ENCODE measurements at regions not wholly inside any gene's neighbourhood (a gene's known extent, or its start where the extent isn't known, plus 50 kb on each side); places are given as distances from the start of the nearest gene placed in this dataset.

DNA sequence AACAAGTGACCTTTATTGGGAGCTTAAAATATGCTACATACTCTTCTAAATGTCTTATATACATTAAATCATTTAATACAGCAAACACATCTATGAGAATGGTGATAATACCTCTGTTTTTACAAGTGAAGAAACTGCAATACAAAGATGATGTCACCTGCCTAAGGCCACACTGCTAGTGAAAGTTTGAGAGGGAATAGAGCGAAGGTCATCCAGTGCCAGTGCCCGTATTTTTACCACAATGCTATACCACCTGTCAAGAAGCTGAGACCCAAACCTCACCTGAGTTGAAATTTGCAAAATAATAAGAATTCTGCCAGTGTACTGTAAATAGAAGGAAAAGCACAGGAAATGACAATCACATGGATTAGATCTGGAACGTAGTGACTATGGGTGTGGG is 200.4 kb upstream of the TMPRSS15 start:
- TF ChIP-seq GATA1 (IDR thresholded peaks at IDR 0.05; ENCODE audit: low read depth, low read length) = no peak
- TF ChIP-seq POLR2A (IDR thresholded peaks at IDR 0.05; ENCODE audit: low read length) = no peak
- no peak for DNase-seq

DNA sequence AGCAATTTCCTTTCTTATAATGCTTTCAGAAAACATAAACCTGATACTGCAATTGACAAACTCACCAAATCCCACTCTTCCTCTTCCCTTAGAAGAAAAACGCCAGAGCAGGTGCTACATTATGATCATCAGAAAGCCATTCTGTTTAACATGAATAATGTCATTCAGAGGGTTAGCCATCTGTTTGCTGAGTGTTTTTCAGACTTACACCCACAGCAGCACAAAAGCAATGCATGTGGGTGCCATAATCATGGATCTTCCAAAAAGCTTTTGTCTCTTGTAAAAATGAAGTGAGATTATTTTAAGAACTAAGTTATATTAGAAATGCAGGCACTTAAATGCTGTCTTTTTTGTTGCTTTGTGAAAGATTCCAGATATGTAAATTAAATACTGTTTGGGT is 204.6 kb upstream of the TMPRSS15 start:
- no peak for DNase-seq
- TF ChIP-seq GATA1 (IDR thresholded peaks at IDR 0.05; ENCODE audit: low read depth, low read length) = no peak
- no peak for TF ChIP-seq POLR2A (IDR thresholded peaks at IDR 0.05; ENCODE audit: low read length)

DNA sequence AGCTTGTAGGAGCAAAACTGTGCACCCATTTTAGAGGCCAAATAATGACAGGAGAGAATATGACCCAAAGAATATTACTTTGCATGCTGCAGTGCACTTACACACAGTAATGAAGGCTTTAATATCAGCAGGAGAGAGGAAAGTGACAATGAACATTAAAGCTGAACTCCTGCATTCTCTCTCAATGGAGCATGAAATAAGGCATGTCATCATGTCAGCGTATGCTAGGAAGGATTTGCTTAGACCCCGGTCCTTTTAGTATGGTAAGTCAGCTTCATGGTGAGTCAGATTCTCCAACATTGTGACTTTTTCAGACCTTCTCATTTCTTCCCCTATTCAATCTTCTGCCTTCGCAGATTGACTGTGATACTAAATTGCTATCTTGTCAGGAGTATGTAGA is 210.7 kb upstream of the TMPRSS15 start:
- no peak for TF ChIP-seq GATA1 (IDR thresholded peaks at IDR 0.05; ENCODE audit: low read depth, low read length)
- TF ChIP-seq POLR2A (IDR thresholded peaks at IDR 0.05; ENCODE audit: low read length) = no peak
- DNase-seq = no peak

DNA sequence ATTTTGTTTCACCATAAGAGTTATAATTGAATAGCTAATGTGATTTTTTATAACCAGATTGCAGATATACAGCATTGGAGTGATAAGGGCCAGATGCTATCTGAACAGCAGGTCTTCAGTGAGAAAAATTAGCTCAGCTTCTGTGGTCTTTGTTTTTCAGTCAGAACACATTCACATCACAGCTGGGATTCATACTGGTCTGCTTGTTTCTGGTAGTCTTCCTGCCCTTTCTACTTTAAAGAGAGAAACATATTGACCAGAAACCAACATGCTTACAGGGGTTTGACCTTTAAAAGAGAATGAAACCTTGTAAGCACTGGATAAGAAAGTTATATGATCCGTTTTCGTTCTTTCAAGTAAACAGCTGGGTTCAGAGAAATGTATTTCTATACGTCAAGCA is 213.7 kb upstream of the TMPRSS15 start:
- DNase-seq = no peak
- no peak for TF ChIP-seq GATA1 (IDR thresholded peaks at IDR 0.05; ENCODE audit: low read depth, low read length)
- TF ChIP-seq POLR2A (IDR thresholded peaks at IDR 0.05; ENCODE audit: low read length) = no peak

DNA sequence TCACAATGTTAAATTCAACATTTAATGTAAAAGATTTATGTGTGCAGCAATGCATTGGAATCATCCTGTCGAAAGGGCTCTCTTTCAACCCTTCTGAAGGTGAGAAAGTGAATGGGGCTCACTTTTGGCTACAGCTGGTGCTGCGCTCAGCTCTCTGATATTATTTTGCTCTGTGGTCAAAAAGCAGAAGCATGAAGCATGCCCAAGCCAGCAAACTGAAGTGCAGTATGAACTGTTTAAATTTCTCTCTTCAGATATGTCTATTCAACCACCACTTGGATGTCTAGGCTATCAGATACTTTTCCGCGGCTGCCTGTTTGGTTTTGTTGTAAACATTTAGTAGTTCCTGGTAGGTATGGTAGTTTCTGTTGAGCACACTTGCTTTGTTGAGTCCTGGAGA is 216.9 kb upstream of the TMPRSS15 start:
- TF ChIP-seq POLR2A (IDR thresholded peaks at IDR 0.05; ENCODE audit: low read length) = no peak
- no peak for TF ChIP-seq GATA1 (IDR thresholded peaks at IDR 0.05; ENCODE audit: low read depth, low read length)
- DNase-seq = no peak

DNA sequence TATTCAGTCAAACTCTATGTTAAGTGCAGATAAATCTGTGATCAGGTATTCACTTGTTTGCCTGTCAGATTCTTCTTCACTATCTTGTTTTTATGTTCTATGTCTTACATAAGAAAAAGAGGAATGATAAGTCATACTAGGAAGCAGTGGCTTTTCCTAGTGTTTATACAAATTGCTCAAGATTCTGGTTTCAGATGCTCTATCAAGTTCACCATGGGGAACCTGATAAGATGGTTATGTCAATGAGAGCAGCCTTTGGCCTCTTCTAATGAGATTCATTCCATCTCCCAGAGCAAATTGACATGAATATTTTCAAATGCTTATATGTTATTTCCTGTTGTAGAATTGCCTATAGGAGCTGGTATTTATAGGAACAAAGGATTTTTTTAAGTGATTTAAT is 218.8 kb upstream of the TMPRSS15 start:
- no peak for TF ChIP-seq POLR2A (IDR thresholded peaks at IDR 0.05; ENCODE audit: low read length)
- no peak for TF ChIP-seq GATA1 (IDR thresholded peaks at IDR 0.05; ENCODE audit: low read depth, low read length)
- no peak for DNase-seq

DNA sequence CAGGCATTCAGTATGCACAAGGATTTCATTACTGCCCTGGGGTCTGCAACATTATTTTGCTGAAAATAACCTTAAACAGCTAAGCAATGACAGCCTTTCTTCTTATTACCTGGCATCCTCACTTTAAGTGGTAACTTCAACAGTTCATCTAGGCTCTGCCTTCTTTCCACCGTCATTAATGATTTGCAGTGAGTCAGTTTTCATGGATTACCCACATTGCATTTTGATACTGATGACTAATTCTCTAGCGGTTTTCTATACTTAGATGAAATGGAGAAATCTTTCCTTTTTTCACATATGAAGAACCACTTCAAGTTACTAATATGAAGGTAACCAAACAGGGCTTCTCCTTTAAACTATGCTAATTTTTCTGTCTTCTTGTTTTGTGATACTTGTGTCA is 226.9 kb upstream of the TMPRSS15 start:
- TF ChIP-seq POLR2A (IDR thresholded peaks at IDR 0.05; ENCODE audit: low read length) = no peak
- TF ChIP-seq GATA1 (IDR thresholded peaks at IDR 0.05; ENCODE audit: low read depth, low read length) = no peak
- no peak for DNase-seq

DNA sequence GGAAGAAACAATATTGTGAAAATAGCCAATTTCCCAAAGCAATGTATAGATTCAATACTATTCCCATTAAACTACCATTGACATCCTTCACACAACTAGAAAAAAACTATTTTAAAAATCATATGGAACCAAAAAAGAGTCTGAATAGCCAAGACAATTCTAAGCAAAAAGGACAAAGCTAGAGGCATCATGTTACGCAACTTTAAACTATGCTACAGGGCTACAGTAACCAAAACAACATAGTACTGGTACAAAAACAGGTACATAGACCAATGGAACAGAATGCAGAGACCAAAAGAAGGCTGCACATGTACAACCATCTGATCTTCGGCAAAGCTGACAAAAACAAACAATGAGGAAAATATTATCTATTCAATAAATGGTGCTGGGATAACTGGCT is 233.3 kb upstream of the TMPRSS15 start:
- DNase-seq = no peak
- TF ChIP-seq POLR2A (IDR thresholded peaks at IDR 0.05; ENCODE audit: low read length) (no peak), GATA1 (IDR thresholded peaks at IDR 0.05; ENCODE audit: low read depth, low read length) (no peak)

DNA sequence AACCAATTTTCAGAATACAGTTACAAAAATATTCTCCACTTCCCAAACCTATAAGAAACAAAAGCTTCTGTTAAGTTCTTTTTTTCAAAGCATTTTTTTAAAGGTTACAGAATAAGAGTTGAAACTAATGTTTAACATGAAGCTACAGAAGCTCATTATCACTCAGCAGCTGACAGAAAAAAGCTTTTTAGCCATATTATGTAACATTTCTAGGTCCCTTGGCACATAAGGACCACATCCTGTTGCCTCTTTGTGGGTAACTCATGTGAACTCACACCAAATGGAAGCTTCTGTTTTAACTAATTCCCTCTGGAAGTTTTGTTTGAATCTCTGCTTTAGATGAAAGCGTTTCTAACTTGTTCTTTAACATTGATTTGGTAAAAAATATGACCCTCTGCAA is 242.5 kb upstream of the TMPRSS15 start:
- no peak for DNase-seq
- no peak for TF ChIP-seq GATA1 (IDR thresholded peaks at IDR 0.05; ENCODE audit: low read depth, low read length)
- TF ChIP-seq POLR2A (IDR thresholded peaks at IDR 0.05; ENCODE audit: low read length) = no peak

DNA sequence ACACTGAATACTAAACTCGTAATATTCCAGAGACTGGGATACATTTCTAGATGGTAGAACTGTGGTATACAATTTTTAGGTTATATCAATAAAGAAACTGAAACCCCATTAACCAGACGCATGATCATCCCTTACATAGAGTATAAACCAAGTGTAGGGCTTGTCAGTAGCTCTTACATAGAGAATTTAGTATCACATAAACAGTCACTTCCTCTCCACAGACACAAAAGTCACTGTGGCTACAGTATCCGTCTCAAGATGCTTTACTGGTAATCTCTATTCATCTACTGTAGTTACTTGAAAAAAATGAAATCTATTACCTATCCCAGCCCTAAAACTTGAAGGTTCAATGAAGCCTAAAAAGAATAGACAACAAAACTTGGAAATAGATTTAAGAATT is 252.3 kb upstream of the TMPRSS15 start:
- DNase-seq = no peak
- TF ChIP-seq GATA1 (IDR thresholded peaks at IDR 0.05; ENCODE audit: low read depth, low read length) (no peak), POLR2A (IDR thresholded peaks at IDR 0.05; ENCODE audit: low read length) (no peak)

DNA sequence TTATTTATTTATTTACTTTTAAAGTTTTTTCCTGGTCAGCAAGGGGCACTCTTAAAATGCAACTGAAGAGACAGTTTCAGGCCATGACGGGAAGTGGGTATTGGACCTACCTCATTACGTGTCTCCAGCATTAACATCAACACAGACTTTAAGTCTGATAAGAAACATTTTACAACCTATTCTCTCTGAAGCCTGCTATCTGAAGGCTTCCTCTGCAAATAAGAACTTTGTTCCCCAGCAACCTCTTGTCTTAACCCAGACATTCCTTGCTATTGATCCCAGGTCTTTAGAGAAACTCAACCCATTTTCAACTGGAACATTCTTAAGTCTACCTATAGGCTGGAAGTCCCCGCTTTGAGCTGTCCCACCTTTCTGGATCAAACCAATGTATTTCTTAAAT is 258.3 kb upstream of the TMPRSS15 start:
- TF ChIP-seq POLR2A (IDR thresholded peaks at IDR 0.05; ENCODE audit: low read length) (no peak), GATA1 (IDR thresholded peaks at IDR 0.05; ENCODE audit: low read depth, low read length) (no peak)
- no peak for DNase-seq

DNA sequence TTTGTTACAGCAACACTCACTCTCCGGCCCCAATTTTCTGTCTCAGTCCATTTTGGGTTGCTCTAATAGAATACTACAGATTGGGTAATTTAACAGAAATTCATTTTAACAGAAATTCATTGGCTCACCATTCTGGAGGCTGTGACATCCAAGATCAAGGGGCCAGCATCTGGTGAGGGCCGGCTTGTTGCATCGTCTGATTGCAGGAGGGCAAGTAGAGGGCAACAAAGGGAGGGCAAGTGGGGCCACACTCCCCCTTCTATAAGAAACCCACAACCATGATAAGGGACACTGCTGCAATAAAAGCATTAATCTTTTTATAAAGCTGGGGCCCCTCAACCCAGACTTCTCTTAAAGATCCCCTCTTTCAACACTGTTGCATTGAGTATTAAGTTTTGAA is 260.1 kb upstream of the TMPRSS15 start:
- no peak for TF ChIP-seq POLR2A (IDR thresholded peaks at IDR 0.05; ENCODE audit: low read length)
- no peak for TF ChIP-seq GATA1 (IDR thresholded peaks at IDR 0.05; ENCODE audit: low read depth, low read length)
- DNase-seq = no peak

DNA sequence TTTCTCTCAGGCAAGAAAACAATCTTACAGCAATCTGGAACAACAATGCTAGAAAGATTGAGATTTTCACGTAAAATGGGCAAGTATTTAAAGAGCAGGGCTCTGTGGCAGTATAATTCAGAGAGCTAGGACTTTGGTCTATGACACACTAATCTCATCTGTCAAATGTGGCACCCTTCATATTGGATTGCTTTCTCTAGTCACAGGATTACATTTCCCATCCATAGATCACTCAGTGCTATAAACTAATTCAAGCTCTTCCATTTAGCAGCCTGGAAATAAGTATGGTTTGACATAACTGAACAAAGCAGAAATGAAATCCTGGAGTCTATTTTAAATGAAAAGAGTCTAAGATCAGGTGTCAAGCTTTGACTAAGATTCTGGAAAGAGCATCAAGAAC is 263.1 kb upstream of the TMPRSS15 start:
- TF ChIP-seq GATA1 (IDR thresholded peaks at IDR 0.05; ENCODE audit: low read depth, low read length) (no peak), POLR2A (IDR thresholded peaks at IDR 0.05; ENCODE audit: low read length) (no peak)
- no peak for DNase-seq

DNA sequence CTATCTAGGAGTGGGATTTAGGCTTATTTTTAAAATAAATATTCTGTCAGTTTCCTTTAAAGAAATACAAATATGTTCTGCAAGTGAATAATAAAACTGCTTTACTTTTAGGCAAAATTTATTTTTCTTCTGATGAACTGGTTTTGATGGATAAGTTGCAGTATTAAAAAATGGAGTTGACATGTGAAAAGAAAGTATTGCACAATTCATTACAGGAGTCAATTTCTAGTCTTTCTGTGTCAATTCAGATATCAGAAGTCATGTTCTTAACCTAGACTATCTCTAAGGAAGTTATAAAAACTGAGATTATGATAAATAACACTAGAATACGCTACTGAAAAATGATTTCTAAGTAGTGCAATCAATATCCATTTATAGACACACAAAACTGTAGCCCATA is 270.2 kb upstream of the TMPRSS15 start:
- TF ChIP-seq GATA1 (IDR thresholded peaks at IDR 0.05; ENCODE audit: low read depth, low read length) = no peak
- TF ChIP-seq POLR2A (IDR thresholded peaks at IDR 0.05; ENCODE audit: low read length) = no peak
- no peak for DNase-seq

DNA sequence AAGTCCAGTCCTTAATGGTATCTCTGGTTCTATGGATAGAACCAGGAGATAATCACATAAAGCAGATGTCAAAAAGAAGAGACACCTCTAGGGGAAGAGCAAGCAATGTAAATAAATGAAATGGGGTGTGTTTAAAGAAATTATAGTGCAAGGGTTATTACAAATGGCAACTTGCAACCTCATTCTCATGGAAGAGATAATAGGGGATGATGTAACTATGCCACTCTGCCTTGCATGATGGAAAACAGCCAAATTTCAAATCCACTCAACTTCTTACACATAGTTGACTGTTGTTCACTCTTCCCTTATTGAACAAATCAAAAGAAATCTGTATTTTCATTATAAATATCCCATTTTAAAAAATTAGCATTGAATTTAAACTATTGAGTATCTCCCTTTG is 274.0 kb upstream of the TMPRSS15 start:
- no peak for DNase-seq
- no peak for TF ChIP-seq GATA1 (IDR thresholded peaks at IDR 0.05; ENCODE audit: low read depth, low read length)
- no peak for TF ChIP-seq POLR2A (IDR thresholded peaks at IDR 0.05; ENCODE audit: low read length)

DNA sequence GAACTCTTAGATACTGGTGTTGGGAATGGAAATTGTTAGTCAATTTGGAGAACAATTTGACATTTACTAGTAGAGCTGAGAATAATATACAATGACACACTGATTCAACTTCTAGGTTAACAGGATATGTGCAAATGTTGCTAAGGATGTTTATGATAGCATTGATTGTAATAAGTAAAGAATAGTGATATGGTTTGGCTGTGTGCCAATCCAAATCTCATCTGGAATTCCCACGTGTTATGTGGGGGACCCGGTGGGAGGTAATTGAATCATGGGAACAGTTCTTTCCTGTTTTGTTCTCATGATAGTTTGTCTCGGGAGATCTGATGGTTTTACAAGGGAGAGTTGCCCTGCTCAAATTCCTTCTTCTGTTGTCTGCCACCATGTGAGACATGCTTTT is 302.4 kb upstream of the TMPRSS15 start:
- TF ChIP-seq POLR2A (IDR thresholded peaks at IDR 0.05; ENCODE audit: low read length) (no peak), GATA1 (IDR thresholded peaks at IDR 0.05; ENCODE audit: low read depth, low read length) (no peak)
- DNase-seq = no peak
